A549 (cell line): ENCODE measurements at regions not wholly inside any gene's neighbourhood (a gene's known extent, or its start where the extent isn't known, plus 50 kb on each side); places are given as distances from the start of the nearest gene placed in this dataset.

ENCODE experiments used
- CEBPB ChIP-seq, 2 experiments: fragments of >200 bp in 1 of 2; sonication (Bioruptor Twin) in 1 of 2; formaldehyde crosslinking in 1 of 2; IDR thresholded peaks; 2 replicates each; pipeline ENCODE4 v1.6.1; 2012 to 2016
- CHD2 ChIP-seq: fragments of 150-350 bp; IDR thresholded peaks from 2 replicates; pipeline ENCODE4 v1.6.1; 2014; ENCODE audit warnings: low read length; ENCODE audit not compliant: partially characterized antibody
- ESRRA ChIP-seq: fragments of 150-350 bp; IDR thresholded peaks from 2 replicates; pipeline ENCODE4 v1.6.1; 2014; ENCODE audit warnings: mild to moderate bottlenecking, low read length, borderline replicate concordance
- JUNB ChIP-seq: fragments of >200 bp; sonication (Bioruptor Twin); formaldehyde crosslinking; IDR thresholded peaks from 2 replicates; pipeline ENCODE4 v1.6.1; 2016
- KDM1A ChIP-seq: fragments of 200-600 bp; sonication (generic); IDR thresholded peaks from 2 replicates; pipeline ENCODE4 v1.6.1; 2016; ENCODE audit warnings: low read depth, mild to moderate bottlenecking
- MAX ChIP-seq: IDR thresholded peaks from 2 replicates; pipeline ENCODE4 v1.6.1; 2012
- REST ChIP-seq: fragments of 200-600 bp; sonication (generic); IDR thresholded peaks from 2 replicates; pipeline ENCODE4 v1.6.1; 2016; ENCODE audit warnings: antibody characterized with exemption, mild to moderate bottlenecking, moderate library complexity
- SREBF2 ChIP-seq: fragments of 450-650 bp; IDR thresholded peaks from 2 replicates; pipeline ENCODE4 v1.6.1; 2014; ENCODE audit warnings: mild to moderate bottlenecking, moderate library complexity
- TF ChIP-seq, protein P1 (sequence below): fragments of >200 bp; sonication (Bioruptor Twin); formaldehyde crosslinking; IDR thresholded peaks from 3 replicates; pipeline ENCODE4 v1.5.1; 2016
- TF ChIP-seq, protein P2 (sequence below): fragments of 150-350 bp; IDR thresholded peaks from 2 replicates; pipeline ENCODE4 v1.6.1; 2014; ENCODE audit warnings: low read depth, mild to moderate bottlenecking, low read length

DNA sequence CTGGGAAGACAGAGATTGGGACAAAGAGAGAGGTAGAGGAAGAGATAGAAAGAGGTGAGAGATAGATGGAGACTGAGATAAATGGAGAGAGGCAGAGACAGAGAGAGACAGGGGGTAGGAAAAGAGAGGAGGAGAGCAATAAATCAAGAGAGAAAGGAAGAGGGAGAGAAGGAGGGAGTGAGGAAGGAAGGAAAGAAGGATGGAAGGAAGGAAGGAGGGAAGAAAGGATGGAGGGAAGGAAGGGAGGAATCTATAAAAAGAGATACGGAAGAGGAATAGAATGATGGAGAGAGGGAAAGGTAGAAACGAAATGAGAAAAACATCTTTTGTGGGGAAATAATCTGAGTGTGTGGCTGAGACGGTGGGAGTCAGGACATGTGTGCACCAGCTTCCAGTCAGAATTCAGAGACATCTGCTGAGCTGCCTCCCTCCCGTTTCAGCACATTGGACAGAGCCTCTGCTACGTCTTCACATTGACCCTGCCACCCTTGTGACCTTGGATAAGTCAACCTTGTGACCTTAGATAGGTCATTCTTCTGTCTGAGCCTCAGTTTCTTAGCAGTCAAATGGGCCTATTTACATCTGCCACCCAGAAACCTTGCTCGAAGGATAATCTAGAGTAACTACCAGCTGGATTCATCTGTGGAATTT, 417.8 kb downstream of the MIAT start:
- TF ChIP-seq SREBF2 (no peak), REST (peak; percentile 84), ESRRA (peak; percentile 68; the same call in 1 of the 2 replicates), MAX (no peak), KDM1A (no peak), JUNB (no peak), CEBPB (IDR thresholded peaks at IDR 0.05) (no peak), CHD2 (no peak)
- TF ChIP-seq, protein P1, sequence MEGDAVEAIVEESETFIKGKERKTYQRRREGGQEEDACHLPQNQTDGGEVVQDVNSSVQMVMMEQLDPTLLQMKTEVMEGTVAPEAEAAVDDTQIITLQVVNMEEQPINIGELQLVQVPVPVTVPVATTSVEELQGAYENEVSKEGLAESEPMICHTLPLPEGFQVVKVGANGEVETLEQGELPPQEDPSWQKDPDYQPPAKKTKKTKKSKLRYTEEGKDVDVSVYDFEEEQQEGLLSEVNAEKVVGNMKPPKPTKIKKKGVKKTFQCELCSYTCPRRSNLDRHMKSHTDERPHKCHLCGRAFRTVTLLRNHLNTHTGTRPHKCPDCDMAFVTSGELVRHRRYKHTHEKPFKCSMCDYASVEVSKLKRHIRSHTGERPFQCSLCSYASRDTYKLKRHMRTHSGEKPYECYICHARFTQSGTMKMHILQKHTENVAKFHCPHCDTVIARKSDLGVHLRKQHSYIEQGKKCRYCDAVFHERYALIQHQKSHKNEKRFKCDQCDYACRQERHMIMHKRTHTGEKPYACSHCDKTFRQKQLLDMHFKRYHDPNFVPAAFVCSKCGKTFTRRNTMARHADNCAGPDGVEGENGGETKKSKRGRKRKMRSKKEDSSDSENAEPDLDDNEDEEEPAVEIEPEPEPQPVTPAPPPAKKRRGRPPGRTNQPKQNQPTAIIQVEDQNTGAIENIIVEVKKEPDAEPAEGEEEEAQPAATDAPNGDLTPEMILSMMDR, result no peak
- TF ChIP-seq, protein P2, sequence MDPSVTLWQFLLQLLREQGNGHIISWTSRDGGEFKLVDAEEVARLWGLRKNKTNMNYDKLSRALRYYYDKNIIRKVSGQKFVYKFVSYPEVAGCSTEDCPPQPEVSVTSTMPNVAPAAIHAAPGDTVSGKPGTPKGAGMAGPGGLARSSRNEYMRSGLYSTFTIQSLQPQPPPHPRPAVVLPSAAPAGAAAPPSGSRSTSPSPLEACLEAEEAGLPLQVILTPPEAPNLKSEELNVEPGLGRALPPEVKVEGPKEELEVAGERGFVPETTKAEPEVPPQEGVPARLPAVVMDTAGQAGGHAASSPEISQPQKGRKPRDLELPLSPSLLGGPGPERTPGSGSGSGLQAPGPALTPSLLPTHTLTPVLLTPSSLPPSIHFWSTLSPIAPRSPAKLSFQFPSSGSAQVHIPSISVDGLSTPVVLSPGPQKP, result no peak
